GOT3 (cell line): ENCODE measurements at regions not wholly inside any gene's neighbourhood (a gene's known extent, or its start where the extent isn't known, plus 50 kb on each side); places are given as distances from the start of the nearest gene placed in this dataset.
"Not testable (repeated sequence)": the region's sequence is repeated elsewhere in the genome, so short reads cannot be mapped to it uniquely, and the experiment has no call there.

Experiments
- DNase-seq: peaks from one replicate; lab custom pipeline; 2025; ENCODE audit warnings: mixed read lengths; lab: John Stamatoyannopoulos, UW

DNA sequence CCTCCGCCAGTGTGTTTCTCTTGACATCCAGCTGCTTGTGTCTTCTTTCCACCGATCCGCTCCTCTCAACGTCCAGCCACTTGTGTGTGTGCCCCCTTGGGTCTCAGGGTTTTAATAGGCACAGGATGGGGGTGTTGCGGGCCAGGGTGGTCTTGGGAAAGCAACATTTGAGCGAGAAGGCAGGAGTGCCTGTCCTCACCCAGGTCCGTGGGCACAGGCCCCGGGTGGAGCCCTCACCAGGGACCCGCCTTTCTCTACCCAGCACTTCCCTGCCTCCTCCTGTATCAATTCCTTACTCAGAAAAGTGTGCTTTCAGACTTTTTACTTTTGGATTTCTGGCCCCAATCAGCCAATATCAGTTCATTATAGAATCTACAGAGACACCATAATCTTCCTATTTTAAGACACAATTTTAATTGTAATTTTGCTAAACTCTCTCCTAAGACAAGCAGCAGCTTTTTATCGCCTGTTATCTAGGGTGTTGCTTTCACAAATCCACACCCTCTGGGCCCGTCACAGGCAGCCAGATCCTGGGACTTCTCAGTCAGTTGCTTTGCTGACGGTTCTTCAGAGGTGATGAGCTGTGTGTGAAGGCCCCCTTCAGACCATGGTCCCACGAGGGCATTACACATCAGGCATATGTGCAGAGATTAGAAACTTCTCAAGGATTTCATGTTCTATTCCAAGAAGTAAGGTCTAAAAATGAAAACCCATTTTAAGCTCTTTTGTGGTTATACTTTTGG is 96.0 kb upstream of the FHL2 start:
- DNase-seq, result no peak

DNA sequence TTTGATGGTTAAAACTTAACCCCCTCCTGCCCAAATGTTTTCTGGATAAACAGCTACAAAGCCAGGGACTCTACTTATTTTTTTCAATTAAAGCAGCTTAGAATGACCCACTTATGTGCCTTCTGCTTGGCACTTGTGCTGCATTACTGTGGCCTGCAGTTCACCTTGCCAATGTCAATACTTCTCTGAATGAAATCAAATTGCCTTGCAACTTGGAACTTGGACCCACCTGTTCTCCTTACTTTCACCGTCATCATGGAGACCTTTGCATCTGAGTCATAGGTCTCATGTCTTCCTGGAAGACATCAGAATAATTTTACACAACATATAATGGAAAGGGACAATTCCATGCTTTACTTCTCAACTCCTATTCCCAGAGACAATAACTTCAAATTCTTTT is 92.1 kb upstream of the FHL2 start:
- no peak for DNase-seq

DNA sequence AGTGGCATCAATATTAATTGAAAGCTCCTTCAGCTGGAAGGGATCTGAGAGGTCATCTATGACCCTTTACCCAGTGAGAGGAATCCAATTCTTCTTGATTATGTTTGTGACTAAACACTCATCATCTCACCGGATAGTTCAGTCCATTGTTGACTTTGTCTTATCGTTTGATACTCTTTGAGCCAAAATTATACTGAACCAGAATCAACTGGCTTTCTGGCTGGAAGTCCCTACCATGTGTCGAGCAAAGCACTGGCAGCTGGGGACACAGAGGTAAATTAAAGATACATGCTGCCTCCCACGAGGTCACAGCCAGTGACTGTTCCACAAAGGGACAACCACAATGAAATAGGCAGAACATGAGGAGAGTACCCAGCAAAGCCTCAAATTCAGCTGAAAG is 91.4 kb upstream of the FHL2 start:
- no peak for DNase-seq

DNA sequence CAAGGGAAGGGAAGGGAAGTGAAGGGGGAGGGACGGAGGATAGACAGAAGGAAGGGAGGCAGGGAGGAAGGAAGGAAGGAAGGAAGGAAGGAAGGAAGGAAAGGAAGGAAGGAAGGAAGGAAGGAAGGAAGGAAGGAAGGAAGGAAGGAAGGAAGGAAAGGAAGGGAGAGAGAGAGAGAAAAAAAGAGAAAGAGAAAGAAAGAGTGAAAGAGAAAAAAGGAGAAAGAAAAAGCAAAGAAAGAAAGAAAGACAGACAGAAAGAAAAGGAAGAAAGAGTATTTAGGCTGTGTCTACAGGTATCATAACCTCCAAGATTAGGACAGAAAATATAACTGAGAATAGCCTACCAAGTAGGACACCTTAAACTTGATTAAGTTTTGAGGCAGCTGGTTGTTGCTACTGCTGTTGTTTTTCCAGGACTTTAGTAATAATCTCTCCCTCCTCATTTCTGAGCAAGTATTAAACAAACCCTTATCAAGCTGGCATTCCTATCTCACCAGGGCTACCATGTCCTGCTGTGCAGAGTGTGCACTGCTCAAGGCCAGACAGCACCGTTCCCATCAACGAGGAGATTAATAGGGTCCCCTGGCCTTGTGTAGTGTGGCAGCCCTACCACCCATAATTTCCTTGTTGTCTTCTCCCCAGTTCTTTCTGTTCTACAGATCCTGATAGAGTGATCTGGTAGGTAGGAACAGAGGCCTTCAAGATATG is 90.5 kb upstream of the FHL2 start:
- DNase-seq, result no peak

DNA sequence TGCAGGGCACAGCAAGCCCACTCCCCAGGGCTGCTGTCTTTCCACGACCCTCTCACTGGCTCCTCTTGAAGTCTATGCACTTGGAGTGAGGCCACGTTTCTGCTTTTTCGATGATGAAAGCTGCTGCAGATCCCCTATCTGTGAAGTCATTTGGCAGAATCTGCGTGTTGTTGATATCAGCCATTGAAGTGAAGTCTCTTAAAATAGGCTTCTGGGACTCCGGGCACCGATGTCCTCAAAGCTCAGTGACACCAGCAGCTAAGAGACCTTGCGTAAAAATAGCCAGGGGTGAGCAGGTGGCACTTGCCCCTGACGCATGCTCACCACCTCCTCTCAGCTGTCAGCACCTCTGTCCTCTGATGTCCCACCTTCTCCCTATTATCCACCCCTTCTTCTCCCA is 89.4 kb upstream of the FHL2 start:
- DNase-seq, result no peak

DNA sequence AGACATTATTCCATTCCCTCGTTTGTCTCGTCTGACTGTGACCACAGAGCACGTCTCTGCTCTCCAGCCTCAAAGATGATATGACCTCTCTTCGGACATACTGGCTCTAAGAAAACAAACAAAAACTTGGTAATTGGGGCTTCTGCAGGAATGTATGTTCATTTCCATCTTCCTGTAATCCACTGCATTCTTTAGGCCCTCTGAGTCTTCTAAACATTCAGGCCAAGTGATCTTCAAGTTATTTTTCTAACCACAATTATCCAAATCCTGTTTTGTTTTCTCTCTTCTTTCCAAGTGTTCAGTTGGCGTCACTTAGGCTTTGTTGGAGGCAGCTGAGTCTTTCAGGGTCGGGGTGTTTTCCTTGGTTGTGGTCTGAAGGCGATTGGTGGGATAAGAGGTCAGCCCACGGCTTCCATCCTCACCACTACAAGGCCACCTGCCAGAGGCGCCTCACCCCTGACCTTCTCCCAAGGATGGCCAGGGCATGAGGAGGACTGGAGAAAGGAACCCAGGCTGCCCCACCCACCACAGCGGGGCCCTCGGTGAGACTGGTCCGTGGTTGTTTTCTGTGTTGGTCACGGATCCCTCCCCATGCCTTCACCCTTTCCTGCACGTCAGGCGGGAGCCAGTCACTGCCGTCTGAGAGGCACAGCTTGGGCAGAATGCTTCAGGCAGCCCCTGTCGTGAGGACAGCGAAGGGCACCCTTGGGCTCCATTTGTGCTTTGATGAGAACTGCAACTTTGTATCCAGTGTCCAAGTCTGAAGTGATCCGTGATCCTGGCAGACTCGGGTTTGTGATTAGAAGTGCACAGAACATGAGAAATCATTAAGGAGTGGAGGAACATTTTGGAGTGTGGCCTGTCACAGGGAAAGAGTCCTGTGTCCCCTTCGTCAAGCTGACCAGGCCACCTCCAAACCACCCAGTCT is 88.6 kb upstream of the FHL2 start:
- peak; percentile 27 for DNase-seq

DNA sequence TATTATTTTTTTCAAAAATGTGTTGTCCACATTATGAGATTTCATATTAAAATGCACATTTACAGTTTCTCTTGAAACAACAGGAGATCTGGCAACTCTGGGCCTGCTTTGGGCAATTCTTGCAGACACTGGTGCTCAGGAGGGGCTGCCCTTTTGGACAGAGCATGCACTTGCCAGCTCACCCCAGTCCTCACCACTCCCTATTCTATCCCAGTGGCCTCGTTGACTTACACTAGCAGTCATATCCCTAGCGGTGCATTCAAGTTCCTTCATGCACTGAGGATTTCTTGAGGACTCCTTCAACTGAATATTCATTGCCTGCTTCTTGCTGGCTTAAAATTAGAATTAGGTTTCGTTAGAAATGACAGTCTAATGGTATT is 87.9 kb upstream of the FHL2 start:
- no peak for DNase-seq

DNA sequence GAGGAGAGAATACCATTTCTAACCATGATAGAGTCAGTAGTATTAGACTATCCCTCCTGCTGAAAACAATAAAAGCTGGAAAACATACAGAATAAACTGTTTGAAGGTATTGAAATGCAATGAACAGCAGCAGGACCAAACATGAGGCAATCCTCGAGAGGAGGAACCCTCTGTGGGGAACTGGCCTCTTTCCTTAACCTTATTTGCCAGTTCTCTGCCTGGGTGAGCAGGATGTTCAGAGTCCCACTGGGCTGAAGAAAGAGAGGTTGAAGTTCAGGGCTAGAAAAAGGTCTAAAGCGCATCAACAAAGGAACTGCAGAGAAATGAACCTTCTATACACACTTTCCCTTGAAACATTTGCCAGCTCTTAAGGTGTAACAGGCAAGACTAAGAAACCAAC is 79.8 kb upstream of the FHL2 start:
- DNase-seq, result no peak

DNA sequence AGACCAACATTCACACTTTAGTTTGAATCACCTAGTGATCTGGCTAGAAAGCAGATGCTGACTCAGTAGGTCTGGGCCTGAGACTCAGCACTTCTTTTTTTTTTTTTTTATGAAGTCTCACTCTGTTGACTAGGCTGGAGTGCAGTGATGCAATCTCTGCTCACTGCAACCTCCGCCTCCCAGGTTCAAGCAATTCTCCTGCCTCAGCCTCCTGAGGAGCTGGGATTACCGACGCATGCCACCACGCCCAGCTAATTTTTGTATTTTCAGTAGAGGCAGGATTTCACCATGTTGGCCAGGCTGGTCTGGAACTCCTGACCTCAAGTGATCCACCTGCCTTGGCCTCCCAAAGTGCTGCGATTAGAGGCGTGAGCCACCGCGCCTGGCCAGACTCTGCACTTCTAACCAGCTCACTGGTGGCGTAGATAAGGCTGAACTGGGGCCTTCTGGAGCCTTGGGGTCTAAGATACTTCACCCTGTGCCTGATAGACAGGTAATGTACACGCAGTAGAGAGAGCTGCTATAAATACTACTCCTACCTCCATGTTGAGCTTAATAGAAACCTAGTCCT is 78.3 kb upstream of the FHL2 start:
- DNase-seq, result not testable (repeated sequence)

DNA sequence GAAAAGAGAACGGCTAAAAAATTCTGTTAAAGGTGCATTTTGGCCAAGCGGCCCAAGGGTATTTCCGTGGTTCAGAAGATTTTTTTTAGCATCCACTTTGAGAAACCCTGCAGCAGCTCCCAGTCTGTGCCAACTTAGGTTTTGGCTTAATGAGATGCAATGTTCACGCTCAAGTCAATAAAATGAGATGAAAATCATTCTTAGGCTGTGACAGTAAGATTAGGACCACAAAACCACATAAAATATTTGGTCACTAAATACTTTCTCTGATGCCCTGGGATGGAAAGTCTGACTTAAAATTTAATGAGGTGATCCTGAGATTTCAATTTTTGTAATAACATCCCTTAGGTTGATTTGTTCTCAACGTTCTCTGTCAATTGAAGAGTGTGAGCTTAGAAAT is 74.2 kb upstream of the FHL2 start:
- no peak for DNase-seq

DNA sequence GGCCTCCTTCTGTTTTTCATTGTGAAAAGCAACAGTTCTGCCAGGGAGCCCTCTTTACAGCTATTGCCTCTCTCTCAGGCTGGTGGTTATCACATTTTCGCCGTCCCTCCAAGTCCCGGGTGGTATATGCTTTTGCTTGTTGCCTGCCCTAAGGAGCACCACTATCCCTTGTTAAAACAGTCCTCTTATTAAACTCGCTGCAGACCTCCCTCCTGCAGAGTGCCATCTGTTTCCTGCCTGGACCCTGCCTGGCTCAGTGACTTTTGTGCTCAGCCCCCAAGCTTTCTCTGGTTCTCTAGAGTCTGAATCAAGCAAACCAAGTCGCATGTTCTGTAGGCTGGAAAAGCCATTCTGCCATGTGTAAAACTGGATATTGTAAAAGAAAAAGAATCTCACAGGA is 72.1 kb upstream of the FHL2 start:
- DNase-seq, result no peak

DNA sequence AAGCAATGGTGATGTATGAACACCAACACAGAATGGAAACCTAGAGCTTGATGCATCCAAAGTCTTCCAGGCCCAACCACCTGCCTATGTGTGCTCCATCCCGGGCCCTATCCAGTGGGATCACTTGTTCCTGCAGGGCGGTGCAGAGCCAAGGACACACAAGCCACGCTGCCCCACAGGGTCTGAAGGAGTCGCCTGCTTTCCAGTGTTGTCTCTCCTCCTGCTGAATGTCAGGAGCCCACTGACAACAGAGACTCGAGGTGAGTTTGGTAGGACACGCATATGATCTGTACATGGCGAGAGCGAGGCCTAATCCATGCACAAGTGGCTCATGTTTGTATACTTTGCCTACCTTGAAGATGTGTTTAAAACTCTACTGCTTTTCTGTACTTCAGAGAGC is 70.9 kb upstream of the FHL2 start:
- DNase-seq, result no peak

DNA sequence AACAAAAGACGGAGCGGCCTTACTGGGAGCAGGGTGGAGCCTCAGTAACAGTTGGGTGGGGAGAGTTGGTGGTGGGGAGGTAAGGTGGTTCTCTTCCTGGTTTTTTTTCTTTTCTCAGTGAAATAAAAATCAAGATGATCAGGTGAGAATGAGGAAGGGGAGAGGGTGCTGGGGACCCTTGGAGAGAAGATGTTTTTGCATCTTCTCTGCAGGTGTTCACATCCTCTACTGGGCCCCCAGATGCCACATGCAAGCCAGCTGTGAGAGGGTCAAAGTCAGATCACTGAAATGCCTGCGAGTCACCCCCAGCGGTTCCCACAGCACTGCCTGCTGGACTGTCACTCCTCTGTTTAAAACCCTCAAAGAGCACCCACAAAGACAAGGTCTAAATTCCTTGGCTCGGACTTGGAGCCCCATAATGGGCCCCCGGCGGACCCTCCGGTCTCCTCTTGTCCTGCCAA is 69.8 kb upstream of the FHL2 start:
- DNase-seq, result no peak

DNA sequence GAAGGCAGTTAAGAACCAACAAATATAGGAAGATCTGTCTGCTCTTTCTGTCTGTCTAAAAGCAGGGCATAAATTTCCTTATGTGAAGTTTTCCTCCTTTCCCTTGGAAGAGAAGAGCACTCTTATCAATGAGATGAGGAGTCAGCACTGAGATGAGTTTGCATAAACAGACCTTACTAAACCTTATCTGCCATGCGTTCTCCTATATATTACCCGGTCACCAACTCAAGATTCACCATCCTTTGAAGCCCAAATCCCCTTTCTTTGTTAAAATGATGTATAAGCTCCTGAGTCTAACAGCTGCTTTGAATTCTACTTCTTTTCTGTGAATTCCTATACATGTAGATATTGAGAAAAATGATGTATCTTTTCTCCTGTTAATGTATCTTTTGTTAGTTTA is 65.5 kb upstream of the FHL2 start:
- no peak for DNase-seq

DNA sequence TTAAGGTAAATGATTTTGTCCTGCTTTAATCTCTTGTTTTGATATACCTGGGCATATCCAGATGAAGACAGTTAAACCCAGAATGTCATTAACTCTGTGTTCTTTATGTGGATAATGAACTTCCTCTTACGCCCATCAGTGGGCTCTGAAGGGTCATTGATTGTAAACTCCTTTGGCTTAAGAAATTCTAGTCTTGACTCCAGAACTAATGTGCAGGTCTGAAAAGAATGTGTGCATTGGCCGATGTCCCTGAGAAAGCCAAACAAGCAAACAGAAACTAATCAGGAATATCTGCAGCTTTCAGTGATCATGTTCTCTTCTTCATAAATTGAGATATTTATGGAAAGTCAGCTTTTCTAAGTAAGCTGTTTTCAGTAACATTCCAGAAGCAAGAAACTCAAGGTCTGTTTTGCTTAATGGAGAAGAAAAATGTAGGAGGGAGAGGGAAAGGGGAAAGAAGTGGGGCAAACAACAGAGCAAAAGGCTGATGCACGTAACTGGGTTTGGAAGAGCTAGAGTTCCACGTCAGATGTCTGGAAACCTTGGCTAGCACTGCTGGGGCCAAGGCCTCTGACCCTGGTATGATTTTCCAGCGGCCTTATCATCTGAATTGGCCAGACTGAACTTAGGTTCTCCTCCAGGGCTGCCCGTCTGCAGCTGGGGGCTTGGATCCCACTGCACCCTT is 61.3 kb upstream of the FHL2 start:
- no peak for DNase-seq

DNA sequence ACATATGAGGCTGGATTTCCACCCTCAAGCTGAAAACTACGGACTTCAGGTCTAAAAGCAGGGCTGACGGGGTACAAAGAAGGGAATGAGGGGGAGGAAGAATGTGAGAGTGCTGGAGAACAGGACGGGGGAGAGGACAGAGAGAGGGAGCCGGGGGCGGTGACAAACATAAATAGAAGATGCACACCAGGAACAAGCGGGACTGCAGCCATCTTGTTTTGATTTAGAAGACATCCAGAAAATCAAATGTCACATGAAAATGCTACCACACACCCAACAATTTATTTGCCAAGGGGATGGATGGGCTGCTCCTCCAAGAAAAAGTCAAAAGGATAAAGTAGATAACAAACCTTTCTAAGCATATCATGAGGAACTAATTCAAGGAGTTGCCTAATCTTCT is 59.2 kb upstream of the FHL2 start:
- DNase-seq, result no peak

DNA sequence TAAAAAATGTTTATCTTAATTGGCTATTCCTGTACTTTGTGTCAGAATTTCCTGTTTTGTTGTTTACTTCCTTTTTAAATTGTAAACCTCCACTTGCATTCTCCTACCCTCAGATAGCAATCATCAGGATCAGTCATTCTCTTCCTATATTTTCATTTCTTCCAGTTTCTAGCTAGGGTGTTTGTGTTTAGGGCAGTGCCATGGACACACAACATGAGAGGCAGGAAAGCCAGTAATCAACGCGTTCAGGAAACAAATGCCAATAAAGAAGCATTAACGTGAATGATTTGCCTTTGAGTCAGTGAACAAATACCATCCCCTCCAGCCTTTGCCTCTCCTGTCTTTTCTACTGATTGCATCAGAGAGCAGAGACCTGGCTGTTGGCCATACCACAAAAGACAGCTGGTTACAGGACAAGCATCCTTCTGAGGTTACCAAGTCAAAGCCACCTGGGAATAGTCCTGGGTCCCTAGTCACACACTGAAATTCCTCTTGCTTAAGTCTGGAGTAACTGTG is 56.7 kb upstream of the FHL2 start:
- peak; percentile 48 for DNase-seq

DNA sequence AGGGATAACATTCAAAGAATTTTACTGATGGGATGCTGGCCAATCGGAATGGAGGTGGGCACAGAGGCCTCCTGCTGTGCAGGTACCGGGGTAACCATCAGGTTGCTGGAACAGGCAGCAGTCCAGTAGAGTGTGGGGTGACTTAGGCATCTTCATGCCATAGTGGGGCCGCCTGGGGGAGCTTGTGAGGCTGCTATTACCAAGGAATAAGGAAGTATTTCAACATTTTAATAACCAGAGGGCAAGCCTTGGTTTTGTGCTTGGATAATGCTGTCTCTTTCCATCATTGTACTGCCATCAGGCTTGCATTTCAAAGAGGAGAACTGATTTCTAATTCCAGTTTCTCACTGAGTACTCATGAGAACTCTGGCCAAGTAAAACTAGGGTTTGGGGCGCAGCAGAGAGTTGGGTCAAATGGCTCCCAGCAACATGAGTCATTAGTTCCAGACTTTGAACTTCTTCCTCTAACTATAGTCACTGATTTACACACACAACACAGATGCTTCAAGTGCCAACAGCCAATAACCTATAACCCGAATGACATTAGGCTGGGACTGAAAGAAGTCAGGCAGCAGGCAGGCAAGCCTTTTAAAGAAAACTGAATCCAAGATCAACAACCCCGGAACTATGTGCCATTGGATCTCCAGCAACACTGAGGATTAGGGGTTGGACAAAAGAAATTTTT is 56.1 kb upstream of the FHL2 start:
- peak; percentile 58 for DNase-seq

DNA sequence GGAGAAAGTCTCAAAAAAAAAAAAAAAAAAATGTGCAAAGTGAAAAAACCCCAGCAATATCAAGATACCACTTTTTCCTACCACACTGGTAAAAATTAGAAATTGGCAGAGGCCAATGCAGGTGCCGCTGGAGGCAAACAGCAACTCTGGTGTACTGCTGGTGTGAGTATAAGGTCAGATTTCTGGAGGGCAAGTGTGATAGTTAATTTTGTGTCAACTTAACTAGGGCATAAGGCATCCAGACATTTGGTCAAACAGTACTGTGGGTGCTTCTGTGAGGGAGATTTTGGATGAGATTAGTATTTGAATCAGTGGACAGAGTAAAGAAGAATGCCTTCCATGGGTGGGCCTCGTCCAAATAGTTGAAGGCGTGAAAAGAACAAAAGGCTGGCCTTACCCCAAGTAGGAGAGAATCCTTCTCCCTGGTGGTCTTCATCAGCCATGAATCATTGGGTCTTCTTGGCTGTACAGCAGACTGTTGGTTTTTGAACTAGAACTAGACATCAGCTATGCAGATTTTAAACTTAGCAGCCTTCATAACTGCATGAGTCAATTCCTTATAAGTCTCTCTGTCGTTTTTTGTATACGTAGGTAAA is 52.8 kb upstream of the FHL2 start:
- DNase-seq, result no peak

DNA sequence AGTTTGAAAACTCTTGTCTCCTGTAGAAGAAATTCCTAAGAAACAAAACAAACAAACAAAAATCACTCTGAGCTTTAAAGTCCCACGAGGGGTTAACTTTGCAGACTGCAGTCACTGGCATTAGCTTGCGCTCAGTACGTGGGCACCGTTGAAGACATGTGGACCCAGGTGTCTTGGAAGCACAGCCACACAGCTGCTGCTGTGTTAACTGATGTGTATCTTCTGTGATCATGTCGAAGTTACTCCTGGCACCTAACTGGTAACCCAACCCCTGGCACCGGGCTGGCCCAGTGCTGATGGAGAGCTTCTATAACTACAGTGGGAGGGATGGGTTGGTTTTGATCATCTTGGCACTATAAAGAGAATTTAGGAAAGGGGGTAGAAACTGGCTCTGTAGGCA is 51.6 kb upstream of the FHL2 start:
- DNase-seq, result no peak

DNA sequence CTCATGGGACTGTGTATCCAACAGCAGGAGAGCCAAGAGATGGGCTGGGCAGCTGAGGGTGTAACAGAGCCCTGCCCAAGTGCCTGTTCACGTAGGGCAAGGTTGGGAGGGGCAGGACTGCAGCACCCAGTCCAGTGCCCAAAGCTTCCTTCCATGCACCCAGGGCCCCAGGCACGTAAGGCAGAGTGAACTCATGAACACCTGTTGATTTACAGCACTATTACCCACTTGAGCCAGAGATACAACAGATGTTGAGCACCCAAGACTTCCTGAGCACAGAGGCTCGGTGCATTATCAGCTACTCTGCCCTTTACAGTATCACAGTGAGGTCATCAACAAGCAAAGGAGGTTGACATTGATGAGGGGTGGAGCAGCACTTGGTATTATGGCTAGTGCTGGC is 50.2 kb upstream of the FHL2 start:
- DNase-seq, result no peak
